ENCODE measurements at regions not wholly inside any gene's neighbourhood (a gene's known extent, or its start where the extent isn't known, plus 50 kb on each side); places are given as distances from the start of the nearest gene placed in this dataset.
"Not testable (repeated sequence)": the region's sequence is repeated elsewhere in the genome, so short reads cannot be mapped to it uniquely, and the experiment has no call there.

DNA sequence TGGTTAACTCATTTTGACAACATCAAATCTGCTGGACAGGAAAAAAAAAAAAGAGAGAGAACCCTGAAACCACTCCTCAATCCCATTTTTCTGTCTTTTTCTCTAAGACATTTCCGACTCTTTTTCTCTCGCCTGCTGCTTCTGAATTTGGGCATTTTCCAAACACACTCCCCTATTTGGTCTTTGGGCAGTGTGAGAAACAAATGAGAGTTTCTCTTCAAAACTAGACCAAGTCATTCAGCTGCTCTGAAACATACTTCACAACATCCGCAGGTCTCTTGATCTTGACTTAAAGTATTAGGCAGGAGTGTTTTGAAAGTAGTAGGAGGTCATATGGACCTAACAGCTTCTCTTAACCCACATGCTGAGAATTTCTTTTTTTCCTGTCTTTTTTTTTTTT lies 364.8 kb upstream of the ESRRG start:
- DNase-seq: no peak

DNA sequence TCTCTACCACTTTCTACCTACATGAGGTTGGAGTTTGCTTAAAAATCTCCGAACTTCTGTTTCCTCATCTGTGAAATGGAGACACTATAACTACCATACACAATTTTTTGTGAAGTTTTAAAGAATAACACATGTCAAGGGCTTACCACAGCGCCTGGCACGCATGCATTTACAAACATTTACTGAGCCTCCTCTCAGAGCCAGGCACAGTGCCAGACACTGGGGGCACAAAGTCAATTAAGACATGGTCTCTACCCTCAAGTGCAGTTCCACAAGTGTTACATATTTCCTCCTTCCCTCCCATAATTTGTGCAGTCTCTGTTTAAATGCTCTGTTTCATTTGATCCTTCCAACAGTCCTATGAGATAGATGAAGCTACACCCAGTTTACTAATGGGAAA lies 356.4 kb upstream of the ESRRG start:
- no peak for DNase-seq

DNA sequence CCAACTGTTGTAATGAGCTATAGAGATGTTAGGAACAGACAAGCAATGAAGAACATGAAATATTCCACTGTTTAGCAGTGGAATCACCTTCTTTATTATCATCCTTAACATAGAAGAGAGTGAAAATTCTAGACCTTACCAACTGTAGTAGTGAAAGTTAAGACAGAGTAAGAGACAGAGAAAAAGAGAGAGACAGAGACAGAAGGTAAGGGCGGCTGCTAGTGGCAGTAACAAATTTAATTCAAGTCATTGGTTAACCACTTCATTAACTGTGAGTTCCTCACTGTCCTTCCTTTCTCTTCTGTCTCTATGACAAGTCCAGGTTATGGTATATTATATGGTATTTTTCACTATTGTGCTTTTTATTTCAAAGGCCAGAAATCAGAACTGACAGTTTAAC lies 355.7 kb upstream of the ESRRG start:
- DNase-seq: no peak

DNA sequence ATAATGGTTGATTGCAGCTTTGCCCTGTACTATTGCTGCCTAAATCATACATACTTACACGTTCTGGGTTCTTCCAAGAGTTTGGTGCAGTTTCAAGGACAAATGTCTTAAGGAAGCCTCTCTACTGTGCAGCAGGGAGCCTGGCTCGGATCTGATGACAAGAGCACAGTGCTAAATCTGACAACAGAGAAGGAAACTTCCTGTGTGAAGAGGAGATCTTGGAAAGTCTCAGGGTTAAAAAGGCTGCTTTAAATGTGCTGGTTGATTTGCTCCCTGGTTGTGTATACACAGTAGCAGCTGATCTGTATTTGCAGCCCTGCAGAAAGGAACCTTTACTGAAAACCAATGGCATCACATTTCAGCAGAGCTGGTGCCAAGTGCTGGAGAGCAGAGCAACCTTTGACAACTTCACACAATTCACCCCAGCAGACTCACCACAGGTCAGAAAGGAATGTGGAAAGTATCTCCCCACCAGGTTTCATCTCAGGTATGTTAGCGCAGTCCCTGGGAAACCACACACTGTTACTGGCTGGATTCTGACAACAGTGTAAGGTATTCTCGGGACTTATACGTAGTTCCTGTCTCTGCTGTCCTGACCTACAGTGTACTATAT lies 355.0 kb upstream of the ESRRG start:
- DNase-seq: peak; percentile 40

DNA sequence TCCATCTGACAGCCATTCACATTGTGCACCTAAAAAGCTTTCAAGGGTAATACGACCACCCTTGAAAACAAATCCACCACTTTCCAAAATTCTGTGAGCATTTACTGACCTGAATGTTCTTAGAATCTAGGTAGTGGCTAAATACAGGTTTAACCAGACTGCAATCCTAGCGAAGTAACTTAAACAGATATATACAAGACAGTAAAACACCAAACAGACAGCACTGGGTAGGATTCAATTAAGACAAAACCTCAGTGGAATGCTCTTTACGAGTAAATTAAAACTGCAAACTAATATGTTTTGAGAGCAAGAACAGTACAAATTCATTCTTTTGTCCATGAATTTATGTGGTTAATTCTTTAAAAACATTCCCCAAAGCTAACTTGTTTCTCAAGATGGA lies 354.2 kb upstream of the ESRRG start:
- DNase-seq: no peak

DNA sequence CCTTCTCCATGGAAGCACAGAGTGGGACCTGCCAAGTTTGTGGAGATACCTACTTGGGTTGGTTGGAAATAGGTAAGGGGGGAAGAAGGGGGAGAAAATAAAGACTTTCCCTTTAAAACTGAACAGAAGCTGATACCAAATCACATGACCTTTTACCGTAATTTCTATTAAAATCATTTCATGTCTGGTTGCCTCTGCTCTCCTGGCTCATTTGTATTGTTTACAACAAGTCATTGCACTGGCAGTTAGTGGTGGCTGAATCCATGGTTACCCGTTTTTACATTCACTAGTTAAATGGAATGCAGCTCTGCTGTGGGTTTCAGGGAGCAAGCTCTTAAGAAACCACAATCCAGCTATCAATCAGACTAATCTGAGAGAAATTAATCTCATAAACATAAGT lies 353.7 kb upstream of the ESRRG start:
- DNase-seq: peak; percentile 80

DNA sequence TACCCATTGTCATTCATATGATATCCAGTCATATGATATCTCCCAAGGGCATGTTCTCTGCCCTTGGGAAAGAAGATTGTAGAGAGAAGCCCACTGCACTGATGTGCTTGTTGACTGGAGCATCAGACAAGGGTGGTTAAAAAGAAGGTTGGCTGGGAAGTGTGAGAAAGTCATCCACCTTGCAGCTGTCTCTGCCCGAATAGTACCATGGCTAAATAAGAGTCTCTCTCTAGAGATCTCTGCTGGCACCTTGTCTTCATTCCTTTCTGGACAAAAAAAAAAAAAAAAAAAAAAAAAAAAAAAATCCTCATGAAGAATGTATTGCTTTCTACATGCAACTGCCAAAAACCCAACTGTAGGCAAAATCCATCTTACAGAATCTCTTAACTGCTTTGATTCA lies 349.7 kb upstream of the ESRRG start:
- DNase-seq: peak; percentile 66

DNA sequence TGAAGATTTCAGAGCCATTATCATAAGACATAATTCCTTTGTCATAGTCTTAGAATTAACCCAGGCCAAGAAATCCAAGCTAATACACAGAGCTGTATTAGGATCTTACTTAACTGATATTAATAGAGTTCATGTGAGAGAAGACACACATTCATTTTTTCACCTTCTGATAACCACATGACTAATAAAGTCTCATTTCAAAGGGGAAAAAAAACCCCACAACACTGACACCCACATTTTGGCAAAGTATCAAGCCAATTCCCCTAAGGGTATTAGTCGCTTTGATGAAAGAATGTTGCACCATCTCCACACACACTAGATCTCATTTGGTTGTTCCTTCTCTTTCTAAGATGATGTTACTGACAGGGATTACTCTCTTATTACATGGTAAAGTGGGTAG lies 344.4 kb upstream of the ESRRG start:
- DNase-seq: no peak

DNA sequence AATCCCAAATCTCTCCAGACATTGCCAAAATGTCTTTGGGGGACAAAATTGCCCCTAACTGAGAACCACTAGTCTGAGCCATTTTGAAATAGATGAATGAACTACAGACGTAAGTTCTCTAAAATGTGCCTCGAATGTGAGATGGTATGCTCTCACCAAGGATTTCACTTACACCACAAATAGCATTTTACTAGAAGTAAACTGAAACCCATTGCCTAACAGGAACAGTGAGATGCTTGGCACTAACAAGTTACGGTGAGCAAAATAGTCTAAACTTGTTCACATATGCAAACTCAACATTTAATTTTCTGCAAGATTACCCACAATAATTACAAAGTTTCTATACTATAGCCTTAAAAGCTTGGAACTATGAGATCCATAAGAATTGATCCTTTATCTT lies 343.6 kb upstream of the ESRRG start:
- DNase-seq: no peak

DNA sequence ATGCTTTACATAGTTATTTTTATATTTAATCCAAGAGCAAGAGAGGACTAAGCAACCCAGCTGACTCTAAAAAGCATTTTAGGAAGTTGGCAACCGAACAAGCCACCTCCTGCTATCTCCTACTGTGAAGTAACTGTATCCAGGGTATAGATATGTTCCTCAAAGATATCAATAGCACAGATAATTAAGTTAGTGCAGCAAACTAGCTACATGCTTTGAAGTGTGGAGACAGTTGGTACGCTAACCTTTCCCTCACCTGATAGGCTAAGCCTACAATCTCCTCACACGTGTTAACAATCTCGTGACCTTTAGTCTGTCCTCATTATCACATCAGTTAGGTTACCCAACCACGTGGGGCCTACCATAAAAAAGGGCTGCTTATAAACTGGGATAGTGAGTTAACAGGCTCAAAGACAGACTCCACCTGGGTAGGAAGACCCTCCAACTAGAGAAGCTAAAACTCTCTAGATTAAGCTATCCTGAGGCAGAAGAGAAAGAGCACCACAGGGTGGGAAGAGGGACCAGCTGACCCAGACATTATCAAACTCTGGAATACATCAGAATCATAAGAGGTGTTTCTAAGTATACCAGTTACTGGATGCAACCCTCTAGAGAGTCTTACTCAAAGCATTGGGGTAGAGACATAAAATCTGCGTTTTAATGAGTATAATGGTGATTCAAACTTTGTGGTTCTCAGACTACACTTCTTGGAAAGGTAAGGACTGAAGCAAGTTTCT lies 340.1 kb upstream of the ESRRG start:
- no peak for DNase-seq

DNA sequence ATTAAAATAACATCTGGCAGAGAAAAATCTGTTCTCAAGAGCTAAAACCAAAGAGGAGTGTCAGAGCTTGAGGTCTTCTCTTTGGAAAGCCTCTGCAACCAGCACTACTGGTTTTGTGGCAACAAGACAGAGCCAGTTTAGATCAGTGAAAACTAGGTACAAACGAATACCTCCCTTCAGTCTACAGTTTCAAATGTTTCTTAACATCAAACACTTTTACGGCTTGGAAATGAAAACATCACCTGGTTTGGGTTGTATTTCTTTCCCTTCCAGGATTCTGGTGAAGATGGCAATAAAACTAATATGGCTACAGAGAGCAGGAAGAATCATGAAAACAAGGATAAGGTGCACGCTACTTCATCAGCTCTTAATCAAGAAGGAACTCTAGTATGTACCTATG lies 339.4 kb upstream of the ESRRG start:
- DNase-seq: no peak

DNA sequence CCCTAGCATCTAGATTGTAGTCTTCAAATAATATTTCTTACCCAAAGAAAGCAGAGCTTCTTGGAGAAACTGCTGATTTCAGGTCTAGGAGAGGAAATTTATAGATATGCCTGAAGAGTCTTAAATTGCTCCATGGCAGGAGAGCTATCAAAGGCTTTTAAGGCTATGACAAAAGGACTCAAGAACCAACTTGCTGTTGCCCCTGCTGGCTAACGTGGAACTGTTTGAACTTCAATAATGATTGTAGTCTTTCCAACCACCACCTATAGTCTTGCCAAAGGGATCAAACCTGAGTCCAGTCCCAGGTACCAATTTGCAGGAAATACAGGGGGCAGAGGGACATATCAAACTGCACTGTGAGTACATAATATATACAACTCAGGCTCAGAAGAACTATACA lies 336.2 kb upstream of the ESRRG start:
- no peak for DNase-seq

DNA sequence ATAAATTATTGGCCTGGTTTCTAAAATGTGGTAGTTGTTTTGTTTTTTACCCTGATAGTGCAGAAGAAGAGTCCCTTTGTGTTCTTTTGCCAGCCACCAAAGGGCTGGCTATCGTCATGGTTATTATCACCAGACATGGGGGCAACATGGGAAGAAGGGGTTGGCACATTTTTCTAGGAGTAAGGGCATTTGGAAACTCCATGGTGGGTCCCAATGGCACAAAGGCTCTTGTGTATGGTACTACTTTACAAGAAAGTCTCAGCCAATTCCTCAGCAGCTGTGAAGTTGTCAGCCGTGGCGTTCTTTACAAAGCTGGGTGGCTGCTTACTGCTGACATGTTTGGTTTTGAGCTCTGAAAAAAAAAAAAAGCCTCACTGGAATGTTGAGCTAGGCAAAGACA lies 330.4 kb upstream of the ESRRG start:
- DNase-seq: no peak

DNA sequence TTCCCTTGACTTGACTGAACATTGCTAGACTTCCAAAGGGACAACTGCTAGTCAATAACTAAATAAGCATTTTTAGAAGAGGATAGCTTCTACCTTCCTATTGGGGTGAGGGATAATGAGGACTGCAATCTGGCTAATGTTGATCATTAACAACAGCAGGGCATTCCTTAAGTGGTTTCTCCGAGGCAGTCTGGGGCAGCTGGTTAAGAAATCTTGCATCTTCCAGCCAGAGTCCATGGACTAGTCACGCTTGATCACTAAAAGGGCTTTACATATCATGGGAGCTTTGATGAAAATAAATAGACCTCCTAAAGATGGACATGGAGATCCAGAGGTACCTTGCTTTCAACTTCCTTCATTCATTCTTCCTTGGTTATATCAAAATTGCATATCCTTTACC lies 329.4 kb upstream of the ESRRG start:
- DNase-seq: no peak

DNA sequence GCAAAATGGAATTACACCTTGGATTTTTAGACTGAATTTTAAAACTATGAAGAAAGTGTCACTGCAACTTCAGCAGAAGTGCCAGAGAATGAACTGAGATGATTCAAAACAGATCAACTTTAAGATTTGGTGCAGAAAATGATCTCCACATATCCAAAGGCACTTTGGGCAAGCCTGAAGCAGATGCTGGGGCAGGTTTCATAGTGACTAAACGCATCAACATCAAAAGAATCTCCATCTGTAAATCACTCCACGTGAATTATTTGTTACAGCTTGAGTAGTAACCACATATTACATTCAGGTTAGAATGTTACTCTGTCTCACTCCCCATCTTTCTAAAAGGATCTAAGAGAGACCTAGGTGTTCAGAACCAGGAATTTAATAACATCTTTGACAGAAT lies 329.0 kb upstream of the ESRRG start:
- DNase-seq: no peak

DNA sequence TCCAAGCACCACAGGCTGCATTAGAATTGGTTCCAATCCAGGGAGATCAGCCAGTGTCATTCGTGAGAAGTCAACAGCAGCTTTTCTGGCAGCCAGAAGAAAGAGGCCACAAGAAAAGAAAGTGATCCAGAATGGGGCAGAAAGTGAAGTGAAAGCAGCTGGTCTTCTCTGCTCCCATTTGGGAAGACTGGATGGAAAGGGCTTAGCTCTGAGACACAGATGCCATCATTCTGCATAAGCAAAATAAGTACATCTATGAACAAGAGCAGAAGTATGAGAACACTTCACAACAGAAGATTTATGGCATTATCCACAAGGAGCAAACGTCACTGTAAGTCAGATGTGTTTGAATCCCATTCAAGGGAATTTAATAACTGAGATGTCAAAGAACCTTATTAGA lies 326.5 kb upstream of the ESRRG start:
- no peak for DNase-seq

DNA sequence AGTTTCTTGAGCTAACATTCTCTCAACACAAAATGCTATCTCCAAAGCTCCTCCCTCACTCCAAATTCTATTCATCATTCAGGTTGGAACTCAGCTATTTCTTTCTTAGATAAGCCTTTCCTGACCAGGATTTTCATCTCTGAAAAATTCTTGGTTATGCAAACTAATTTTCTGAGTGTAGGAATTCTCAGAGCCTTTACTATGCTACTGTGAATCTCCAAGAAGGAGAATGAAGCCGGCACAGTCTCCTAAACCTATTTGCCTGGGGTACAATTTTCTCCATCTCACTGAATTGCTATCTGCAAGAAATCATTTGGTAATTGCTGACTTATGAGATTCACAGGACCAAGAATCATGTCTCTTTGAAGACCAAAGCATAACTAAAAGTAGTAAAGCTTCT lies 325.9 kb upstream of the ESRRG start:
- no peak for DNase-seq

DNA sequence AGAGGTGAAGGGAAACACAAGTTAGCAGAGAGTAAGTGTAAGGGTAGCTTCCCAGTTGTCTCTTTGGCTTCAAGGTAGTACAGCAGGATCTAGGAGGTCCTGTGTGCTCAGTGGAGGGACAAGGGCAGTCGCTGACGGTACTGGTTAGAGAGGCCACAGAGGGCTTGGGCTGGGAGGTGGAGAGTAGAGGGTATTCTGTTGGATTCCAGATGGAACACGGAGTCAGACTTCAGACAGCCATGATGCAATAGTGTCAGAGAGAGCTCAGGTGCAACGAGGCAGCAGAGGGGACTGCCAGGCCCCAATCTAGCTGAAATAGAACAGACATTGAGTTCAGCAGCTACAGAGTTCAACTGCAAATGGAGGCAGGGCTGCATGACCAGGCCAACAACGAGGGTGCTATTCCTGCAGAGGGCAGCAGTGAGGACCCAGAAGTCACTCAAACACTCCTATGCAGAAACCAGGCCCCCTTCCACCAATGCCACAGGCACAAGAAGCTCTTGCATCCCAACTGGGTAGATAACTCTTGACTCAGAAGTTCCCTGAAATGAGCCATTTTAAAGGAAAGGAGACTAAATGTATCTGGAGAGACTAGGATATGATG lies 325.0 kb upstream of the ESRRG start:
- DNase-seq: no peak

DNA sequence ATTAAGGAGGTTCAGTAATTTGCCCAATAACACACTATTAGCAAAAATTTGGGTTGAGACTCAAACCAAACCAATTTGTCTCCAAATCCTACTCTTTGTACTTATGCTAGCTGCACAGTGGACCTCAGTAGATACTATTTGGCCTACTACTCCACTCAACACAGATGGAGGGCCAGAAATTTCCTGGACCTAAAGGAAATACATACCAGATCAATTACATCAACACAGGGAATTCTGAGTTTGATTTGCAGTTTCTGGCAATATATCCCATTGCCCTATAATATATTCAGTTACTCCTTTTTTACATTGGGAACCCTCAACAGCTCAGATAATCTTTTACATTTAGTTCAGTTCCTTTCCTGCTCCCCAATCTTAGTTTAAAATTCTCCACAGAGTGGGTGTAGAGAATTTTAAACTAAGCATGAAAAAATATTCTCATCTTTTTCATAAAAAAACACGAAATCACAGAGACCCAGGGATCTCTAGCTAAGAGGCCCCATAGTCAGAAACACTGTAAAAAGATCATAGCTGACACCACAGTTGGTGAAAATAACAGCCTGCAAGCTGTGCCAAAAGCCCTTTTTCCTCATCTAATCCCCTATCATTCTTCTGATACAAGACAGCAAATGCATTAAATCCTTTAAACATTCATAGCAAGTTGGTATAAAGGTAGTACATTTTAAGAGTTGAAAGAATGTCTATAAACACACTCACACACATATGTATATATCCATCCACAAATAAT lies 317.7 kb upstream of the ESRRG start:
- DNase-seq: no peak

DNA sequence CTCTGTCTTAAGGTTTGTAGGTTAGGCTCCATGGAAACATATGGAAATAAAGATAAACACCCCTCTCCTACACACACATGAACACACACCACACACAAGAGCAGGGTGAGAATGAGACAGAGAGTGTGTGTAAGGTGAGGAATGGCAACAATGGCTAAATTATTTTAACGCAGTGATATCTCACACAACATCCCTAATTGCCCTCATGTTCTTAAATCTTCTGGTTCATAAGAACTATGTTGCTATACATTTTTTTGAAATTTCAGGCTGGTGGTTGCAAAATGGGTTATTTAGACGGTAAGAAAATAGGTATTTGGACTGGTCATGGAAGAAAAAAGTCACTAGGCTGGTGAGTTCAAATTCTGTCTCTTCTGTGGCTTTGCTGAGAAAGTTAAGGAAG lies 316.7 kb upstream of the ESRRG start:
- no peak for DNase-seq

DNA sequence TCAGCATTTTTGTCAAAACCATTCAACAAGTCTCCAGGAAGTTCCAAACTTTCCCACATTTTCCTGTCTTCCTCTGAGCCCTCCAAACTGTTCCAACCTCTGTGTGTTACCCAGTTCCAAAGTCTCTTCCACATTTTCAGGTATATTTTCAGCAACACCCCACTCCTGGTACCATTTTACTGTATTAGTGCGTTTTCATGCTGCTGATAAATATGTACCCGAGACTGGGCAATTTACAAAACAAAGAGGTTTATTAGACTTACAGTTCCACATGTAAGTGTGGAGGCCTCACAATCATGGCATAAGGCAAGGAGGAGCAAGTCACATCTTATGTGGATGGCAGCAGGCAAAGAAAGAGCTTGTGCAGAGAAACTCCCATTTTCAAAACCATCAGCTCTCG lies 315.9 kb upstream of the ESRRG start:
- DNase-seq: not testable (repeated sequence)

DNA sequence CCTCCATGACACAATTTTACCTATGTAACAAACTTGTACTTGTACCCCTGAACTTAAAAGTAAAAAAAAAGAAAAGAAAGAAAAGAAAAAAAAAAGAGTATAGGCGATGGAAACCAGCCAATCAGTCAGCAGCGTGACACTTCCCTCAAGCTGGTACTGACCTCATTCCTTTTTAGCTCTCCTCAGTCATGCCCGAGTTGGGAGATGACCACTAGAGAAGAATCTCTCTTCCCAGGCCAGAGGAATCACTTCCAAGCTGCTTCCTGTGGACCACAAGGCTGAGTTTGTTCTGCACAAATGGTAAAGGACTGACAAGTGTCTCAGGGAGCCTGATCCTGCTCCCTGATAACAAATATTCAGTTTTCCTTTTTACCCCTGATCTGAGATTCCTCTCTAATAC lies 313.5 kb upstream of the ESRRG start:
- DNase-seq: no peak

DNA sequence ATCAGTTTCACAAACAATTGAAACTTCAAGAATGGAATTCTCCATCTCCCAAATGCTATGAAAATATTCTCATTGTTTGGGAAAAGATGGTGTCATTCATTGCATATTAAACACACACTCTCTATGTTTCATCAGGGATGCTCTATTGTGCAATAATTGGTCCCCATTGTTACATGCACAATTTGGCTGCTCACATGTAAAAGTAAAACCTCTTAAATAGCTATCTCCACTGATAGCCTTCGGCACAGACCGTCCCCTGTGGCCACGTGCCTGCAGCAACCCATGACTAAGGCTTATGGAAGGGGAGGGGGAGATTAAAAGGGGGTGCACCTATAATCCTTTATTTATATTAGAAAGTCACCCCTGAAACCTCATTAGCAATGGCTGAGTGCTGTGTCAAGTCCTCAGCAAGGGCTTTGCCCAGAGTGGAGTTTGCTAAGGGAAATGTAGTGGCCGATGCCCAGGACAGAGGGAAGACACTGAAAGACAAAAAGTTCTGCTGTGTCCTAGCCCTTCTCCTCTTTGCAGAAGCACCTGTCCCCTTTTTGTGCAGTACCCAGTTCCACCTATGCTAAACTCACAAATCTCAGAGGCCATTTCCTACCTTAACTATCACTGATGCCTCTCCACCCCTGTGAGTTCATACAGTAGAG lies 309.6 kb upstream of the ESRRG start:
- DNase-seq: no peak
